ENCODE measurements at regions not wholly inside any gene's neighbourhood (a gene's known extent, or its start where the extent isn't known, plus 50 kb on each side); places are given as distances from the start of the nearest gene placed in this dataset.

DNA sequence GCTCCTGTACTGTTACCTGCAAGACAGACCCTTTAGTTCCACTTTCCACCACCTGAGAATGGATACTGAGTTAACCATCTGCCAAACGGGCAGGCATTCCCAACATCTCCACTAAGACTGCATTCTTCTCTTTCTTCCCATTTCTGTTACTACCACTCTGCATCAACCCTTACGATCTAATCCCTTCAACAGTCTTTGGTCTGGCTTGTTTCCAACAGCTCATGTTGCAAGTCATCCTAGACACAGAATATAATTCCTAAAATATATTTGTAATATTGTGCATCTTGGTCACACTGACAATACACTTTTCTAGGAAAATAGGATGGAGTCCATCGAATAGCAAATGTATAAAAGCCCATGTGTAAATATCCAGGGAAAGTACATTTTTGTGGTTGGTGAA lies 166.7 kb downstream of the SIPA1L2 start:
- no peak for TF ChIP-seq CTCF (IDR thresholded peaks at IDR 0.05)
- no peak for TF ChIP-seq POLR2A (IDR thresholded peaks at IDR 0.05)
- TF ChIP-seq EP300 (IDR thresholded peaks at IDR 0.05): no peak
